ENCODE measurements at regions not wholly inside any gene's neighbourhood (a gene's known extent, or its start where the extent isn't known, plus 50 kb on each side); places are given as distances from the start of the nearest gene placed in this dataset.

- no peak overlapping the region for H3K27ac Mint-ChIP-seq
These were observed 90.2 kb upstream of the SLITRK2 start for GRCh38 chrX:145727476-145727875.

More at GRCh38 chrX:145727476-145727875, 90.2 kb upstream of the SLITRK2 start:
- Histone ChIP-seq H2BK12ac (ENCODE audit: insufficient read length, low read depth, low read length) (no peak overlapping the region), H3K79me2 (ENCODE audit: insufficient read depth, low read length) (no peaks in the 10 kb centered on the region), H4K5ac (ENCODE audit: insufficient read length, low read depth, low read length) (no peak overlapping the region), H3K27me3 (ENCODE audit: insufficient read depth, low read length) (no peaks in the 10 kb centered on the region), H2BK5ac (ENCODE audit: insufficient read length, low read length) (no peak overlapping the region), H2BK120ac (ENCODE audit: low read depth, low read length, poor library complexity, severe bottlenecking) (no peak overlapping the region), H2BK15ac (ENCODE audit: low read depth, low read length) (no peak overlapping the region), H3K18ac (ENCODE audit: insufficient read length, low read depth, low read length) (no peak overlapping the region), H3K27ac (ENCODE audit: insufficient read length, low read depth, low read length) (no peak overlapping the region), H2AK5ac (ENCODE audit: insufficient read length, low read length) (no peak overlapping the region), H3K4ac (ENCODE audit: low read depth, low read length) (no peak overlapping the region), H3K79me1 (ENCODE audit: insufficient read depth, low read depth, low read length, poor library complexity, severe bottlenecking) (no peaks in the 10 kb centered on the region), H3K4me2 (ENCODE audit: insufficient read depth, insufficient read length, low read length) (no peak overlapping the region), H3K14ac (ENCODE audit: insufficient read depth, low read length) (no peak overlapping the region), H3K56ac (ENCODE audit: insufficient read length, low read depth, low read length) (no peak overlapping the region), H4K20me1 (ENCODE audit: control insufficient read depth, insufficient read depth, insufficient read length) (no peaks in the 10 kb centered on the region), H3K23ac (ENCODE audit: insufficient read length, low read depth, low read length) (no peak overlapping the region), H4K91ac (ENCODE audit: insufficient read length, low read depth, low read length) (no peak overlapping the region), H3K9ac (ENCODE audit: extremely low read depth, insufficient read length, low read length) (no peak overlapping the region), H3K23me2 (ENCODE audit: insufficient read length, low read depth, low read length, poor library complexity, severe bottlenecking) (no peaks in the 10 kb centered on the region), H2AFZ (ENCODE audit: low read length) (no peak overlapping the region), H2BK20ac (ENCODE audit: low read depth, low read length, poor library complexity, severe bottlenecking) (no peak overlapping the region), H3K4me1 (ENCODE audit: insufficient read depth, low read length) (no peaks in the 10 kb centered on the region), H3K9me3 (ENCODE audit: control insufficient read depth, low read depth, low read length) (peaks cover 37% of the 10 kb centered on the region), H4K8ac (replicated peaks; ENCODE audit: insufficient read length, low read depth, low read length) (no peak overlapping the region), H3T11ph (ENCODE audit: low read length) (no peak overlapping the region)
- Mint-ChIP-seq H3K4me1 (peaks cover 0 to 5% of the 10 kb centered on the region in 2 experiments; a peak in 1 of 4 replicates), H3K36me3 (ENCODE audit: insufficient read depth in 1 of 3, low read depth in 3 of 3) (0 out of 7 replicates have a peak, but pooled peaks cover 0 to 3% (median 2%) of the 10 kb centered on the region in 3 experiments), H3K9me3 (peaks cover 58 to 73% of the 10 kb centered on the region in 2 experiments), H3K27me3 (ENCODE audit: low read depth) (no peaks in the 10 kb centered on the region), H3K4me3 (no peak overlapping the region)
- WGBS (ENCODE audit: extremely low coverage, insufficient read length, low lambda C conversion rate): no CpG with 5 or more reads among the region's 5 CpGs
- no peak for TF ChIP-seq CTCF (conservative IDR thresholded peaks at IDR 0.05)
- no peak for DNase-seq
